Thyroid gland (tissue), 4 donors: ENCODE measurements at regions not wholly inside any gene's neighbourhood (a gene's known extent, or its start where the extent isn't known, plus 50 kb on each side); places are given as distances from the start of the nearest gene placed in this dataset.

Experiments used
- DNase-seq, 2 donors: peaks; one replicate each; pipeline ENCODE4 v3.0.0-alpha.2; 2019
- H3K27ac ChIP-seq, 3 donors: fragments of 200-600 bp; sonication (generic); 1 replicate in 2 of 3; 2 replicates in 1 of 3; pipeline ENCODE4 v1.5.1; 2016 to 2019; ENCODE audit warnings: mild to moderate bottlenecking in 1 of 3, moderate library complexity in 1 of 3
- H3K27me3 ChIP-seq: fragments of 200-600 bp; sonication (generic); one replicate; pipeline ENCODE4 v1.5.1; 2019
- H3K36me3 ChIP-seq, 2 donors: fragments of 200-600 bp; sonication (generic); one replicate each; pipeline ENCODE4 v1.5.1; 2016 to 2019
- H3K4me1 ChIP-seq, 2 donors: fragments of 200-600 bp; sonication (generic); one replicate each; pipeline ENCODE4 v1.5.1; 2017 to 2019
- H3K4me3 ChIP-seq, 3 donors: fragments of 200-600 bp; sonication (generic); replicated peaks in 1 of 3; 1 replicate in 2 of 3; 2 replicates in 1 of 3; pipeline ENCODE4 v1.5.1; 2016; ENCODE audit warnings: mild to moderate bottlenecking in 1 of 3
- H3K9me3 ChIP-seq: fragments of 200-600 bp; sonication (generic); one replicate; pipeline ENCODE4 v1.5.1; 2017
- POLR2A ChIP-seq, 2 donors: fragments of 450-650 bp; IDR thresholded peaks; one replicate each; pipeline ENCODE4 v1.6.1; 2017; ENCODE audit warnings: antibody characterized with exemption in 2 of 2, mild to moderate bottlenecking in 2 of 2, moderate library complexity in 1 of 2
- WGBS, 2 donors: methylation state at CpG; one replicate each; pipeline ENCODE4 v1.1.5; 2017; 5-methylcytosine and 5-hydroxymethylcytosine counted together
- intact Hi-C: fragments of 100-400 bp; cut with DNase I; formaldehyde crosslinking; loops from one replicate; pipeline ENCODE4 v1.15.1; 2023
- TF ChIP-seq, protein P1 (sequence below), 6 experiments: fragments of 200-600 bp in 3 of 6; fragments of 450-650 bp in 3 of 6; sonication (generic) in 3 of 6; IDR thresholded peaks; one replicate each; pipeline ENCODE4 v1.5.1; 2016 to 2019; ENCODE audit warnings: antibody characterized with exemption in 6 of 6, mild to moderate bottlenecking in 2 of 6, inconsistent platforms in 1 of 6, moderate library complexity in 1 of 6

DNA sequence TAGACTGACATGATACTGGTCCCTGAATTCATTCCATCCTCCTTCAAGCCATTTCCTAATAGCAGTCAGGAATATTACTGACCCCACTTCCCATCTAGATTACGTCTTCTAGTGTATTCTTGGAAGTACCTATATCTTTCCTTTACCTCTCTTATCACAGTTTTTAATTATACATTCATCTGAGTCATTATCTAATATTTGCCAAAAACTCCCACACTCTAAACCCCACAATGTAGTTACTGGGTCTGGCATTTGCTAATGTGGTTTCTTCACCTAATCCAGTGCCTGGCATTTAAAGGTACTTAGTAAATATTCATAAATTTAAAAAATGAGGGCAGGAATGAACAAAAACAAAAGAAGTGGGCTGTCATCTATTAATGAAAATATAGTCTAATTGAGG, 441.8 kb upstream of the SETBP1 start:
- no peak overlapping the region for H3K4me3 ChIP-seq
- H3K27ac ChIP-seq, result no peak overlapping the region
- TF ChIP-seq POLR2A (IDR thresholded peaks at IDR 0.05), result no peak
- TF ChIP-seq, protein P1, sequence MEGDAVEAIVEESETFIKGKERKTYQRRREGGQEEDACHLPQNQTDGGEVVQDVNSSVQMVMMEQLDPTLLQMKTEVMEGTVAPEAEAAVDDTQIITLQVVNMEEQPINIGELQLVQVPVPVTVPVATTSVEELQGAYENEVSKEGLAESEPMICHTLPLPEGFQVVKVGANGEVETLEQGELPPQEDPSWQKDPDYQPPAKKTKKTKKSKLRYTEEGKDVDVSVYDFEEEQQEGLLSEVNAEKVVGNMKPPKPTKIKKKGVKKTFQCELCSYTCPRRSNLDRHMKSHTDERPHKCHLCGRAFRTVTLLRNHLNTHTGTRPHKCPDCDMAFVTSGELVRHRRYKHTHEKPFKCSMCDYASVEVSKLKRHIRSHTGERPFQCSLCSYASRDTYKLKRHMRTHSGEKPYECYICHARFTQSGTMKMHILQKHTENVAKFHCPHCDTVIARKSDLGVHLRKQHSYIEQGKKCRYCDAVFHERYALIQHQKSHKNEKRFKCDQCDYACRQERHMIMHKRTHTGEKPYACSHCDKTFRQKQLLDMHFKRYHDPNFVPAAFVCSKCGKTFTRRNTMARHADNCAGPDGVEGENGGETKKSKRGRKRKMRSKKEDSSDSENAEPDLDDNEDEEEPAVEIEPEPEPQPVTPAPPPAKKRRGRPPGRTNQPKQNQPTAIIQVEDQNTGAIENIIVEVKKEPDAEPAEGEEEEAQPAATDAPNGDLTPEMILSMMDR (IDR thresholded peaks at IDR 0.05), result no peak
- no peaks in the 10 kb centered on the region for H3K36me3 ChIP-seq
- intact Hi-C loops, result no loop called here
- no peaks in the 10 kb centered on the region for H3K9me3 ChIP-seq
- no peaks in the 10 kb centered on the region for H3K27me3 ChIP-seq
- DNase-seq, result no peak
- H3K4me1 ChIP-seq, result peaks cover 9 to 20% of the 10 kb centered on the region in 2 donors
- WGBS, 2 donors, result 92 to 95% methylated on average over 1 of the region's 1 CpG

DNA sequence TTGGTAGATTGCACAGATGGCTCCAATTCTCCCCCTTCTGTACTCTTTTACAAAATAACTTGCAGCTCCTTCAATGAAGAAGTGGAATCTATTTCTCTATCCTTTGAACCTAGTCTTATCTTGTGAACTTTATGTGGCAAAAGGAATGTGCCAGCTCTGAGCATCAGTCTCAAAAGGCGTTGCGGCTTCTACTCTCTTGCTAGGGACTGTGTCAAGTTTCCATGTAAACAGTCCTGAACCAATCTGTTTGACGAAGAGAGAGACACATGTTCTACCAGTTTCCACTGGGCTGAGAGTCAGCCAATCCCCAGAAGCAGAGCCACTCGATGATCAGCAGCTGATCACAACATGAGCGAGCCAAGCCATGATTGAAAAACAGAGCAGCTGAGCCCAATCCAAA, 439.7 kb upstream of the SETBP1 start:
- H3K27ac ChIP-seq, result no peak overlapping the region
- no peaks in the 10 kb centered on the region for H3K9me3 ChIP-seq
- no peaks in the 10 kb centered on the region for H3K27me3 ChIP-seq
- no peak for DNase-seq
- 71 to 88% methylated on average over 5 of the region's 5 CpGs for whole genome bisulfite sequencing, 2 donors
- no peak overlapping the region for H3K4me3 ChIP-seq
- H3K36me3 ChIP-seq, result no peaks in the 10 kb centered on the region
- TF ChIP-seq POLR2A (IDR thresholded peaks at IDR 0.05), result no peak
- TF ChIP-seq, protein P1 (IDR thresholded peaks at IDR 0.05), result no peak
- intact Hi-C loops, result no loop called here
- peaks cover 8 to 11% of the 10 kb centered on the region in 2 donors for H3K4me1 ChIP-seq

DNA sequence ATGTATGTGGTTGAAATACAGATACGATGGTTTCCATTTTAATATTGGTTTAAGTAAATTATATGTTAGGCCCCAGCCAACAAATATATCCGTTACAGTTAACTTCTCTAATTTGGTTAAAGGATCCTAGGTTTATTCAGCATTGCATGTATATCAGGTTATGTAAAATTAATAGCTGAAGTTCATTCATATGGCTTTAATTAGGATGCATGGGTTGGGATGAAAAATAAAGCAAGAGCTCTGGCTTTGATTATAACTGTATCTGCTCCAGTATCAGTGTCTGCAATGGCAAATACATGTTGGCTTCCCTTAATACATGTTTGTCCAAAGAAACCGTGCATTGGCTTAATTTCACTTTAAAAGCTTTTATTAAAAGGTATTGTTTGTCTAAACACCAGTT, 435.7 kb upstream of the SETBP1 start:
- Histone ChIP-seq H3K9me3 (no peaks in the 10 kb centered on the region), H3K4me3 (no peak overlapping the region), H3K4me1 (no peaks in the 10 kb centered on the region), H3K36me3 (no peaks in the 10 kb centered on the region), H3K27ac (no peak overlapping the region), H3K27me3 (no peaks in the 10 kb centered on the region)
- WGBS, 2 donors, result 76 to 83% methylated on average over 3 of the region's 3 CpGs
- no peak for DNase-seq
- no peak for TF ChIP-seq POLR2A (IDR thresholded peaks at IDR 0.05)
- TF ChIP-seq, protein P1 (IDR thresholded peaks at IDR 0.05), result no peak
- intact Hi-C loops, result no loop called here

DNA sequence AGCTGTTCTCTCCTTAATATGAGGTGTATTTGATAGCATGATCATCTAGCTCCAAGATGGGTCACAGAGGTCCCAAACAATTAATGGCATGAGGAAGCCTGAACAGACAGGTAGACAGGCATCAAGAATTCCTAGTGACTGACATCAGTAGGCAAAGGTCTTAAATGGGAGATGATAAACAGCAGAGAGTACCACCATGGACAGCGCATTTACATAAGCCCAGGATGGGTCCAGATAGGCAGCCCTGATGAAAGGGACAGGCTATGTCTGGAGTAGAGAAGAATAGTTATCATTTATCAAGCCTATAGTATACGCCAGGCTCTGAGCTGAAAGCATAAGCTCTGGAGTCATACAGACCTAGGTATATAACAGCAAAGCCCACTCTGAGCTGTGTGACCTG, 434.7 kb upstream of the SETBP1 start:
- intact Hi-C loops, result no loop called here
- Histone ChIP-seq H3K27ac (no peak overlapping the region), H3K4me3 (no peak overlapping the region), H3K27me3 (no peaks in the 10 kb centered on the region), H3K4me1 (no peaks in the 10 kb centered on the region), H3K9me3 (no peaks in the 10 kb centered on the region), H3K36me3 (no peaks in the 10 kb centered on the region)
- TF ChIP-seq POLR2A (IDR thresholded peaks at IDR 0.05), result no peak
- TF ChIP-seq, protein P1 (IDR thresholded peaks at IDR 0.05), result no peak
- no peak for DNase-seq
- WGBS, 2 donors, result 93 to 100% methylated on average over 2 of the region's 2 CpGs

DNA sequence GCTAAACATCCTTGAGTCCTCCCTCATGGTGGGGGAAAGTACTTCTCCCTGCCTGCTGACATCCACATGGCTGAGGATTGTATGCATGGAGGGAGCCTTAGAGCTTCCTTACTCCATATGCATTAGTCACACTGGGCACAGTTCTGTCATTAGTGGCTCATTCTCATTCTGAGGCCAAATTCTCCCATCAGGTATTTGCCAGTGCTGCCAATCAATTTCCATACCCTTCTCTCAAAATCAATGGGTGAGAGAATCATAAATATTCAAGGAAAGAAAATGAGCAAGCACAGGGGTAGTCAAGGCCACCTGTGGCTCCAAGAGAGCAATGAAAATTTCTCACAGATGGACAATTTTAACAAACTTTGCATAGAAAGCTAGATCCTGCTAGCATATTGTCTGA, 422.6 kb upstream of the SETBP1 start:
- no peaks in the 10 kb centered on the region for H3K9me3 ChIP-seq
- no peak for TF ChIP-seq POLR2A (IDR thresholded peaks at IDR 0.05)
- TF ChIP-seq, protein P1 (IDR thresholded peaks at IDR 0.05), result no peak
- no peaks in the 10 kb centered on the region for H3K36me3 ChIP-seq
- H3K27ac ChIP-seq, result no peak overlapping the region
- DNase-seq, result no peak
- H3K27me3 ChIP-seq, result no peaks in the 10 kb centered on the region
- intact Hi-C loops, result no loop called here
- no peak overlapping the region for H3K4me3 ChIP-seq
- no peaks in the 10 kb centered on the region for H3K4me1 ChIP-seq
